ENCODE measurements at regions not wholly inside any gene's neighbourhood (a gene's known extent, or its start where the extent isn't known, plus 50 kb on each side); places are given as distances from the start of the nearest gene placed in this dataset.

GRCh38 chr4:167629272-167629671 is 395.0 kb upstream of the SPOCK3 start:
- H3K4me3 ChIP-seq (ENCODE audit: low read length), result no peak overlapping the region
- TF ChIP-seq CTCF (conservative IDR thresholded peaks at IDR 0.05; ENCODE audit: low read depth, low read length), result no peak
- no peak for DNase-seq (ENCODE audit: low read depth)

DNA sequence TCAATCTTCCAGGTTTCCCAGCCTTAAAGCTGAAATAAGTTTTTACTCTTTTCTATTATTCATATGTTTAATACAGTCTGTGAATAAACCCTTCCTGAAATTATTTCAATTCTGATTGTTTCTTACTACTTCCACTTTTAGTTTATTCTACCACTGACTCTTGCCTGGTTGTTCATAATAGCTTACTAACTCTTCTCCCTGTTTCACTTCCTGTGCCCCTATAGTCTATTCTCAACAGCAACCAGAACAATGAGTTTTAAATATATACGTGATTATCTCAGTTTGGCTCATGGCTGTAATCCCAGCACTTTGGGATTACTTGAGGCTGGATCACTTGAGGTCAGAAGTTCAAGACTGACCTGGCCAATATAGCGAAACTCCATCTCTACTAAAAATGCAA is 408.0 kb upstream of the SPOCK3 start:
- no peak for TF ChIP-seq CTCF (conservative IDR thresholded peaks at IDR 0.05; ENCODE audit: low read depth, low read length)
- DNase-seq (ENCODE audit: low read depth), result no peak
- H3K4me3 ChIP-seq (ENCODE audit: low read length), result no peak overlapping the region

DNA sequence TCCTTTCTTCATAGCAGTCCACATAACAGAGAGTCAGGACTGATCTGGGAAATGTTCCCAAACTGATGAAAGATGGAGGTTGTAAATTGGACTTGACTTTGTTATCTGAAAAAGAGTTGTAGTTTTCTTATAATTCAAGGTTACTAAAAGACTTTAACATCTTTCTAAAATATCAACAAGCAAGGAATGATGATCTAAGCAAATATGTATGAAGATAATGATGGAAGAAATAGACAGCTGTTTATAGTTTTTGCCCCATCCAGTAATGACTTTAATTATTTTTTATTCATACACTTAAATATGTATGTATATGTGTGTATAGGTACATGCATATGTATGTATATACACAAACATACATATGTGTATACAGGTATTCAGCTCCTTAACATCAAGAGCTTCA is 411.1 kb upstream of the SPOCK3 start:
- H3K4me3 ChIP-seq (ENCODE audit: low read length), result no peak overlapping the region
- TF ChIP-seq CTCF (conservative IDR thresholded peaks at IDR 0.05; ENCODE audit: low read depth, low read length), result no peak
- DNase-seq (ENCODE audit: low read depth), result no peak

DNA sequence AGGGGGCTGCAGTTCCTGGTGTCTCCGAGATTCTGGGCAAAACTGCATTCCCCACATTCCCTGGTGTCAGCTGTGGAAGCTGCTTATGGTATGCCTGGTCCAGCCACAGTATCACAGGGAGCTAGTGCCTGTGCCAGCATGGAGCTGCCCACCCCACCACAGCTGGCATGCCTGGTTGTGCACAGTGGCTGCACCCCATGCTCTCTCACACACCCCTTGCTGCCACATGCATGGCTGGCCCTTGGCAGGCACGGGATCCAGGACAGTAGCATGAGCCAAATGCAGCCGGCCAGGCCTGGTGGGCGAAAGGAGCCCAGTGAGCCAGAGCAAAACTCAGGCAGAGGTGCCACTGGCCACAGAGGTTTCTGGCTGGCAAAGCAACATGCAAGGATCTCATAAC is 418.0 kb upstream of the SPOCK3 start:
- no peak overlapping the region for H3K4me3 ChIP-seq (ENCODE audit: low read length)
- no peak for DNase-seq (ENCODE audit: low read depth)
- no peak for TF ChIP-seq CTCF (conservative IDR thresholded peaks at IDR 0.05; ENCODE audit: low read depth, low read length)

- DNase-seq (ENCODE audit: low read depth), result no peak
- TF ChIP-seq CTCF (conservative IDR thresholded peaks at IDR 0.05; ENCODE audit: low read depth, low read length), result no peak
- no peak overlapping the region for H3K4me3 ChIP-seq (ENCODE audit: low read length)
Observed at GRCh38 chr4:167688660-167689142, 403.6 kb upstream of the ANXA10 start.

- H3K4me3 ChIP-seq (ENCODE audit: low read length), result no peak overlapping the region
- no peak for DNase-seq (ENCODE audit: low read depth)
- no peak for TF ChIP-seq CTCF (conservative IDR thresholded peaks at IDR 0.05; ENCODE audit: low read depth, low read length)
Observed at GRCh38 chr4:167702391-167702790, 389.9 kb upstream of the ANXA10 start.

GRCh38 chr4:167711517-167711916 is 380.8 kb upstream of the ANXA10 start:
- no peak for DNase-seq (ENCODE audit: low read depth)
- no peak overlapping the region for H3K4me3 ChIP-seq (ENCODE audit: low read length)
- TF ChIP-seq CTCF (conservative IDR thresholded peaks at IDR 0.05; ENCODE audit: low read depth, low read length), result no peak
